T-cell (primary cell): ENCODE measurements at regions not wholly inside any gene's neighbourhood (a gene's known extent, or its start where the extent isn't known, plus 50 kb on each side); places are given as distances from the start of the nearest gene placed in this dataset.

Experiments
- ATAC-seq, 4 experiments: fragments of 200-7000 bp in 3 of 4; fragments of 150-1000 bp in 1 of 4; cut with Tn5 transposase; replicated peaks in 1 of 4; 1 replicate in 3 of 4; 2 replicates in 1 of 4; pipeline ENCODE4 v1.10.0; 2021; ENCODE audit warnings: moderate library complexity in 3 of 4, mild to moderate bottlenecking in 2 of 4, moderate number of reproducible peaks in 1 of 4
- CTCF ChIA-PET, 2 donors: fragments of 300-600 bp; sonication (Branson Sonifier 250); formaldehyde crosslinking; loops; one replicate each; lab custom pipeline; 2022; ENCODE audit warnings: antibody characterized with exemption in 2 of 2; lab: Charles Lee
- POLR2A ChIA-PET, 2 donors: fragments of 300-600 bp; sonication (Branson Sonifier 250); formaldehyde crosslinking; loops; one replicate each; lab custom pipeline; 2022; ENCODE audit warnings: antibody characterized with exemption in 2 of 2; lab: Charles Lee
- DNase-seq, 35 experiments: peaks; one replicate each; pipeline versions ENCODE4 v3.0.0 to v3.0.0-alpha.2; 2013 to 2023
- H3K27ac ChIP-seq: one replicate; pipeline ENCODE4 v1.5.1; 2013; ENCODE audit warnings: low read length
- H3K27me3 ChIP-seq, 2 experiments: replicated peaks in 1 of 2; 1 replicate in 1 of 2; 2 replicates in 1 of 2; pipeline versions ENCODE4 v1.6.1 to v1.7.0; 2013; ENCODE audit warnings: low read length in 1 of 2, mixed read lengths in 1 of 2; ENCODE audit not compliant: control insufficient read depth in 2 of 2, insufficient read depth in 2 of 2; ENCODE audit errors: extremely low read depth in 1 of 2
- H3K36me3 ChIP-seq, 2 donors: 1 replicate in 1 of 2; 2 replicates in 1 of 2; pipeline versions ENCODE4 v1.6.1 to v1.7.0; 2013; ENCODE audit warnings: low read length in 1 of 2; ENCODE audit not compliant: control insufficient read depth in 2 of 2, insufficient read depth in 1 of 2; ENCODE audit errors: extremely low read depth in 1 of 2
- H3K4me1 ChIP-seq, 2 experiments: 1 replicate in 1 of 2; 2 replicates in 1 of 2; pipeline versions ENCODE4 v1.6.1 to v1.7.0; 2013; ENCODE audit warnings: low read length in 2 of 2, mixed read lengths in 1 of 2; ENCODE audit not compliant: insufficient read depth in 2 of 2, control insufficient read depth in 1 of 2; ENCODE audit errors: extremely low read depth in 1 of 2
- H3K4me3 ChIP-seq, 2 donors: 1 replicate in 1 of 2; 2 replicates in 1 of 2; pipeline versions ENCODE4 v1.5.1 to v1.7.0; 2013; ENCODE audit warnings: mild to moderate bottlenecking in 2 of 2, low read length in 1 of 2, moderate library complexity in 1 of 2; ENCODE audit not compliant: control insufficient read depth in 1 of 2; ENCODE audit errors: extremely low read depth in 1 of 2
- H3K9me3 ChIP-seq: 2 replicates; pipeline ENCODE4 v1.7.0; 2013
- H3K27ac Mint-ChIP-seq, 2 donors: one replicate each; pipeline ENCODE4 v1.8.0; 2020 to 2021; ENCODE audit warnings: mild to moderate bottlenecking in 2 of 2, mixed read lengths in 2 of 2
- H3K27me3 Mint-ChIP-seq, 2 donors: one replicate each; pipeline ENCODE4 v1.8.0; 2021 to 2022; ENCODE audit warnings: mixed read lengths in 2 of 2
- H3K36me3 Mint-ChIP-seq: one replicate; pipeline ENCODE4 v1.8.0; 2021; ENCODE audit warnings: mixed read lengths
- H3K4me1 Mint-ChIP-seq, 3 donors: one replicate each; pipeline ENCODE4 v1.8.0; 2020 to 2022; ENCODE audit warnings: mixed read lengths in 3 of 3, mild to moderate bottlenecking in 1 of 3
- H3K4me3 Mint-ChIP-seq, 3 donors: one replicate each; pipeline ENCODE4 v1.8.0; 2020 to 2022; ENCODE audit warnings: mild to moderate bottlenecking in 3 of 3, mixed read lengths in 3 of 3, moderate library complexity in 3 of 3
- H3K9me3 Mint-ChIP-seq, 3 donors: one replicate each; pipeline ENCODE4 v1.8.0; 2020 to 2022; ENCODE audit warnings: mixed read lengths in 3 of 3
- WGBS: methylation state at CpG from one replicate; pipeline ENCODE4 v1.1.5; 2013; ENCODE audit warnings: missing lambda C conversion rate; ENCODE audit not compliant: insufficient coverage; 5-methylcytosine and 5-hydroxymethylcytosine counted together

GRCh38 chr17:10927712-10928111, 89.8 kb upstream of the PIRT start:
- H3K27ac ChIP-seq = no peak overlapping the region
- H3K4me3 ChIP-seq = no peak overlapping the region
- Mint-ChIP-seq H3K36me3 (no peaks in the 10 kb centered on the region), H3K9me3 (peaks cover 0 to 7% (median 0%) of the 10 kb centered on the region in 3 donors), H3K27ac (no peak overlapping the region), H3K4me3 (no peak overlapping the region), H3K27me3 (peaks cover 10 to 26% of the 10 kb centered on the region in 2 donors), H3K4me1 (no peaks in the 10 kb centered on the region)
- ChIA-PET POLR2A (no interaction called here), CTCF (no interaction called here)
- H3K36me3 ChIP-seq = no peaks in the 10 kb centered on the region
- ATAC-seq = no peak
- no peaks in the 10 kb centered on the region for H3K4me1 ChIP-seq
- peaks cover 0 to 9% of the 10 kb centered on the region in 2 experiments for H3K27me3 ChIP-seq
- DNase-seq = no peak
- H3K9me3 ChIP-seq = no peaks in the 10 kb centered on the region
- WGBS = no CpG with 5 or more reads among the region's 2 CpGs

DNA sequence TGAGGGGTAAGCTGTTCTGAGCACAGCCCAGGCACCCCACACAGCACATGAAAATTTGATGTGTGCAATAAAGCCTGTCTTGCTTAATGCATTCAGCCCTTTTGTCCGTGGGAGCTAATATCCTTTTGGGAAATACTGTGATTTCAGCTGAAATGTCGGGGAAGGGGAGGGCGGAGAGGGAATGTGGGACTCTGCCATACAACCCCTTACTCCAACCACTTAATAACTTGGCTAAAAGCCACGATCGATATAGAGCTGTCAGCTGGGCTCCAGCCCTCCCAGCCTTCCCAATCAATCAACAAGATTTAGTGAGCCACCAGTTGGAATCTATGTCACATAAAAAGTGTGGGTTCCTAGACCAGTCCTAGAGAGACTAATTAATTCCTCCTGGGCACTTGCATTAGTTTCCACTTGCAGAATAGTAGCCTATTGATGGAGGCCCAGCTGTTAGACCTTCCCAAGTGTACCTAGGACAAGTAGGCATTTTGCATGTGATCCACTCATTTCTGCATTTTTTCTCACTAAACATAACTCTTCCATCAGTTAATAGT, 82.7 kb upstream of the PIRT start:
- Histone ChIP-seq H3K27ac (no peak overlapping the region), H3K27me3 (peaks cover 0 to 4% of the 10 kb centered on the region in 2 experiments), H3K4me3 (no peak overlapping the region), H3K4me1 (no peaks in the 10 kb centered on the region), H3K36me3 (no peaks in the 10 kb centered on the region), H3K9me3 (no peaks in the 10 kb centered on the region)
- no CpG with 5 or more reads among the region's 5 CpGs for WGBS
- no peak overlapping the region for H3K4me3 Mint-ChIP-seq
- no peaks in the 10 kb centered on the region for H3K4me1 Mint-ChIP-seq
- H3K27me3 Mint-ChIP-seq = peaks cover 4 to 9% of the 10 kb centered on the region in 2 donors
- H3K27ac Mint-ChIP-seq = no peak overlapping the region
- no peaks in the 10 kb centered on the region for H3K36me3 Mint-ChIP-seq
- peaks cover 0 to 7% (median 0%) of the 10 kb centered on the region in 3 donors for H3K9me3 Mint-ChIP-seq
- POLR2A ChIA-PET = no interaction called here
- CTCF ChIA-PET = interaction anchor here in 1 of 2 donors (0.6 kb wide), 1 partner anchor 158 kb away, joined by 3 read pairs; no protein-coding TSS in a partner anchor
- no peak for DNase-seq
- no peak for ATAC-seq

GRCh38 chr17:10907370-10907769, 69.5 kb upstream of the PIRT start:
- Mint-ChIP-seq H3K27ac (no peak overlapping the region), H3K9me3 (peaks cover 5 to 11% (median 5%) of the 10 kb centered on the region in 3 donors), H3K27me3 (peaks cover 17 to 18% of the 10 kb centered on the region in 2 donors), H3K4me3 (no peak overlapping the region), H3K4me1 (no peaks in the 10 kb centered on the region), H3K36me3 (no peaks in the 10 kb centered on the region)
- ChIA-PET CTCF (no interaction called here), POLR2A (interaction anchor here in 1 of 2 donors (0.6 kb wide), 1 partner anchor 221 kb away, joined by 7 read pairs; no protein-coding TSS in a partner anchor)
- Histone ChIP-seq H3K4me3 (no peak overlapping the region), H3K4me1 (no peaks in the 10 kb centered on the region), H3K27me3 (peaks cover 0 to 6% of the 10 kb centered on the region in 2 experiments), H3K36me3 (no peaks in the 10 kb centered on the region), H3K9me3 (no peaks in the 10 kb centered on the region), H3K27ac (no peak overlapping the region)
- ATAC-seq = no peak
- 86% methylated on average over 2 of the region's 7 CpGs for WGBS
- no peak for DNase-seq

DNA sequence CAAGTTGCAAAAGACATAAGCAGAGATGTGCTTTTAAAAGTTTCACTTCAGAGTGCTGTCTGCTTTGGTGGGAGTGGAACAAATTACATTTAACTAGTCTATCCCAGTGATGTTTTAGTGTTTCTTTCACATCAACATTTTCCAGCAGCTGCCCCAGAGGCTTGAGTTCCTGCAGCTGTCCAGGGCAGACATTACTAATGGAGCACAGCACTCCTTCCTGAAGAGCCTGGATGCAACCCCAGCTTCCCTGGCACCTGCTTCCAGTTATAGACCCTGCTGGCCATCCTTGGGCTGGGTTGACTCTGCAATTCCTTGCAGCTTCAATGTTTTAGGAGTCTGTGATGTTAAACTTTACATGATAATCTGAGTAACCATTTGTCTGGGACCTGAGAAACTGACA, 61.4 kb upstream of the PIRT start:
- ChIA-PET CTCF (no interaction called here), POLR2A (no interaction called here)
- Histone ChIP-seq H3K27ac (no peak overlapping the region), H3K27me3 (no peaks in the 10 kb centered on the region), H3K9me3 (no peaks in the 10 kb centered on the region), H3K4me3 (no peak overlapping the region), H3K36me3 (no peaks in the 10 kb centered on the region), H3K4me1 (no peaks in the 10 kb centered on the region)
- no peaks in the 10 kb centered on the region for H3K4me1 Mint-ChIP-seq
- H3K9me3 Mint-ChIP-seq = no peaks in the 10 kb centered on the region
- ATAC-seq = no peak
- H3K27ac Mint-ChIP-seq = no peak overlapping the region
- DNase-seq = no peak
- no peak overlapping the region for H3K4me3 Mint-ChIP-seq
- H3K36me3 Mint-ChIP-seq = no peaks in the 10 kb centered on the region
- peaks cover 0 to 3% of the 10 kb centered on the region in 2 donors for H3K27me3 Mint-ChIP-seq

- H3K4me1 ChIP-seq = no peaks in the 10 kb centered on the region
- CTCF ChIA-PET = no interaction called here
- ATAC-seq = no peak
- H3K27ac ChIP-seq = no peak overlapping the region
- Mint-ChIP-seq H3K27me3 (peaks cover 11 to 23% of the 10 kb centered on the region in 2 donors), H3K36me3 (no peaks in the 10 kb centered on the region), H3K27ac (no peak overlapping the region), H3K4me1 (no peaks in the 10 kb centered on the region), H3K9me3 (no peaks in the 10 kb centered on the region), H3K4me3 (no peak overlapping the region)
- no peaks in the 10 kb centered on the region for H3K36me3 ChIP-seq
- POLR2A ChIA-PET = no interaction called here
- no peaks in the 10 kb centered on the region for H3K9me3 ChIP-seq
- no peaks in the 10 kb centered on the region for H3K27me3 ChIP-seq
- no peak for DNase-seq
- H3K4me3 ChIP-seq = no peak overlapping the region
- 88% methylated on average over 1 of the region's 2 CpGs for WGBS
Observed at GRCh38 chr17:10894220-10894619, 56.3 kb upstream of the PIRT start.

- Histone ChIP-seq H3K9me3 (no peaks in the 10 kb centered on the region), H3K27me3 (no peaks in the 10 kb centered on the region), H3K4me3 (no peak overlapping the region), H3K36me3 (no peaks in the 10 kb centered on the region), H3K27ac (no peak overlapping the region), H3K4me1 (no peaks in the 10 kb centered on the region)
- 60% methylated on average over 2 of the region's 4 CpGs for WGBS
- Mint-ChIP-seq H3K9me3 (peaks cover 0 to 3% (median 0%) of the 10 kb centered on the region in 3 donors), H3K4me1 (no peaks in the 10 kb centered on the region), H3K27ac (no peak overlapping the region), H3K27me3 (peaks cover 13 to 29% of the 10 kb centered on the region in 2 donors), H3K36me3 (no peaks in the 10 kb centered on the region), H3K4me3 (no peak overlapping the region)
- no peak for ATAC-seq
- ChIA-PET POLR2A (no interaction called here), CTCF (no interaction called here)
- DNase-seq = no peak
Observed at GRCh38 chr17:10888858-10889257, 51.0 kb upstream of the PIRT start.
